H1 (cell line): ENCODE measurements at regions not wholly inside any gene's neighbourhood (a gene's known extent, or its start where the extent isn't known, plus 50 kb on each side); places are given as distances from the start of the nearest gene placed in this dataset.

Experiments used
- CTCF ChIA-PET: fragments of 300-600 bp; sonication (Branson Sonifier 250); formaldehyde crosslinking; loops from one replicate; lab custom pipeline; 2021; ENCODE audit not compliant: partially characterized antibody; lab: Charles Lee
- POLR2A ChIA-PET: fragments of 300-600 bp; sonication (Branson Sonifier 250); formaldehyde crosslinking; loops from one replicate; lab custom pipeline; 2021; ENCODE audit warnings: inconsistent platforms; ENCODE audit not compliant: partially characterized antibody; lab: Charles Lee
- DNase-seq, 2 experiments: peaks; one replicate each; pipeline versions ENCODE4 v3.0.0 to v3.0.0-alpha.2; 2010 to 2022; ENCODE audit warnings: low spot score in 2 of 2, low read depth in 1 of 2, mixed read lengths in 1 of 2
- FAIRE-seq: peaks from 2 replicates; lab custom pipeline; 2011; peaks lifted over from hg19 to GRCh38; lab: Jason Lieb, UNC
- H2AFZ ChIP-seq: 2 replicates; pipeline ENCODE4 v1.8.1; 2012; ENCODE audit warnings: low read length, inconsistent platforms
- H2AK5ac ChIP-seq: 2 replicates; pipeline ENCODE4 v1.6.1; 2013; ENCODE audit warnings: low read depth, low read length
- H2BK120ac ChIP-seq: replicated peaks from 2 replicates; pipeline ENCODE3; 2013; ENCODE audit warnings: low read depth, low read length, inconsistent platforms
- H2BK12ac ChIP-seq: 2 replicates; pipeline ENCODE4 v1.6.1; 2013; ENCODE audit warnings: low read depth, low read length
- H2BK15ac ChIP-seq: 2 replicates; pipeline ENCODE4 v1.6.1; 2013; ENCODE audit warnings: low read length
- H2BK20ac ChIP-seq: 2 replicates; pipeline ENCODE4 v1.6.1; 2013; ENCODE audit warnings: low read length
- H2BK5ac ChIP-seq: 2 replicates; pipeline ENCODE4 v1.6.1; 2013; ENCODE audit warnings: low read depth, low read length
- H3K14ac ChIP-seq: 2 replicates; pipeline ENCODE4 v1.6.1; 2013; ENCODE audit warnings: inconsistent platforms; ENCODE audit not compliant: insufficient read length
- H3K18ac ChIP-seq: 2 replicates; pipeline ENCODE4 v1.6.1; 2013; ENCODE audit warnings: low read length; ENCODE audit errors: extremely low read depth
- H3K23ac ChIP-seq: 2 replicates; pipeline ENCODE4 v1.6.1; 2013; ENCODE audit warnings: inconsistent platforms; ENCODE audit not compliant: insufficient read length
- H3K23me2 ChIP-seq: 2 replicates; pipeline ENCODE4 v1.6.1; 2013; ENCODE audit warnings: low read depth, low read length
- H3K27ac ChIP-seq: 2 replicates; pipeline ENCODE4 v1.6.1; 2011; ENCODE audit warnings: low read depth, low read length, inconsistent platforms
- H3K27me3 ChIP-seq, 4 experiments: replicated peaks in 1 of 4; 1 replicate in 1 of 4; 2 replicates in 3 of 4; pipeline versions ENCODE4 v1.6.1 to v1.8.1; 2011 to 2013; ENCODE audit warnings: low read length in 3 of 4, mild to moderate bottlenecking in 3 of 4, inconsistent platforms in 2 of 4, mixed read lengths in 2 of 4, moderate library complexity in 1 of 4; ENCODE audit not compliant: control insufficient read depth in 3 of 4, insufficient read depth in 3 of 4; ENCODE audit errors: extremely low read depth in 1 of 4
- H3K36me3 ChIP-seq, 4 experiments: 2 replicates each; pipeline versions ENCODE4 v1.6.1 to v1.8.1; 2011 to 2013; ENCODE audit warnings: mild to moderate bottlenecking in 4 of 4, low read length in 3 of 4, moderate library complexity in 2 of 4, control low read depth in 1 of 4, inconsistent platforms in 1 of 4; ENCODE audit not compliant: insufficient read depth in 4 of 4, control insufficient read depth in 2 of 4
- H3K4ac ChIP-seq: replicated peaks from 2 replicates; pipeline ENCODE3; 2013; ENCODE audit warnings: low read length, low read depth, mixed read lengths, inconsistent platforms; ENCODE audit not compliant: insufficient read length
- H3K4me1 ChIP-seq, 4 experiments: replicated peaks in 1 of 4; 1 replicate in 1 of 4; 2 replicates in 3 of 4; pipeline versions ENCODE4 v1.6.1 to v1.8.1; 2011 to 2013; ENCODE audit warnings: low read length in 3 of 4, inconsistent platforms in 2 of 4, mixed read lengths in 1 of 4; ENCODE audit not compliant: insufficient read depth in 4 of 4, control insufficient read depth in 3 of 4
- H3K4me2 ChIP-seq, 2 experiments: 2 replicates each; pipeline versions ENCODE4 v1.6.1 to v1.8.1; 2011 to 2013; ENCODE audit warnings: low read depth in 2 of 2, low read length in 2 of 2, control low read depth in 1 of 2, inconsistent platforms in 1 of 2, mild to moderate bottlenecking in 1 of 2; ENCODE audit not compliant: insufficient read depth in 1 of 2
- H3K4me3 ChIP-seq, 4 experiments: fragments of 200-600, 300-600 bp in 1 of 4; sonication (generic), shearing (Covaris generic), sonication (Bioruptor Twin) in 1 of 4; 2 replicates each; pipeline versions ENCODE4 v1.5.1 to v1.8.1; 2011 to 2016; ENCODE audit warnings: low read length in 4 of 4, low read depth in 3 of 4, control low read depth in 2 of 4, inconsistent platforms in 2 of 4, mild to moderate bottlenecking in 2 of 4, mixed read lengths in 1 of 4, moderate library complexity in 1 of 4; ENCODE audit not compliant: insufficient read depth in 2 of 4; ENCODE audit errors: extremely low read depth in 1 of 4
- H3K56ac ChIP-seq: replicated peaks from 2 replicates; pipeline ENCODE3; 2013; ENCODE audit warnings: low read depth, mild to moderate bottlenecking, mixed read lengths, low read length, inconsistent platforms; ENCODE audit not compliant: insufficient read length
- H3K79me1 ChIP-seq: 2 replicates; pipeline ENCODE4 v1.6.1; 2013; ENCODE audit warnings: low read depth, low read length, control low read depth
- H3K79me2 ChIP-seq, 2 experiments: 2 replicates each; pipeline versions ENCODE4 v1.6.1 to v1.8.1; 2012 to 2013; ENCODE audit warnings: low read length in 2 of 2, mild to moderate bottlenecking in 2 of 2, inconsistent platforms in 1 of 2; ENCODE audit not compliant: insufficient read depth in 2 of 2, control insufficient read depth in 1 of 2
- H3K9ac ChIP-seq, 4 experiments: replicated peaks in 1 of 4; 1 replicate in 1 of 4; 2 replicates in 3 of 4; pipeline versions ENCODE4 v1.6.1 to v1.8.1; 2011 to 2013; ENCODE audit warnings: low read depth in 3 of 4, low read length in 3 of 4, control low read depth in 2 of 4, mild to moderate bottlenecking in 2 of 4, moderate library complexity in 2 of 4, inconsistent platforms in 1 of 4; ENCODE audit errors: extremely low read depth in 1 of 4
- H3K9me3 ChIP-seq, 2 experiments: 2 replicates each; pipeline versions ENCODE4 v1.6.1 to v1.8.1; 2012 to 2013; ENCODE audit warnings: mild to moderate bottlenecking in 2 of 2, moderate library complexity in 2 of 2, control low read depth in 1 of 2, inconsistent platforms in 1 of 2, low read depth in 1 of 2, low read length in 1 of 2, mixed read lengths in 1 of 2; ENCODE audit not compliant: insufficient read depth in 2 of 2
- H4K20me1 ChIP-seq, 2 experiments: replicated peaks in 1 of 2; 2 replicates each; pipeline versions ENCODE3 to v1.8.1; 2011 to 2013; ENCODE audit warnings: inconsistent platforms in 2 of 2, low read length in 2 of 2, mild to moderate bottlenecking in 1 of 2; ENCODE audit not compliant: insufficient read depth in 2 of 2, control insufficient read depth in 1 of 2
- H4K5ac ChIP-seq: 2 replicates; pipeline ENCODE4 v1.6.1; 2013; ENCODE audit warnings: low read length, low read depth, mixed read lengths, inconsistent platforms; ENCODE audit not compliant: insufficient read length
- H4K8ac ChIP-seq: 2 replicates; pipeline ENCODE4 v1.8.0; 2013; ENCODE audit warnings: mild to moderate bottlenecking, moderate library complexity, low read length, inconsistent platforms; ENCODE audit not compliant: insufficient read depth; ENCODE audit errors: extremely low read depth
- H4K91ac ChIP-seq: replicated peaks from 2 replicates; pipeline ENCODE3; 2013; ENCODE audit warnings: low read length, mixed read lengths, inconsistent platforms; ENCODE audit not compliant: insufficient read length
- CHD1 ChIP-seq: IDR thresholded peaks from 2 replicates; pipeline ENCODE4 v1.6.1; 2012; ENCODE audit warnings: low read depth, low read length, improper control_type of control experiment
- WGBS, 2 experiments: shearing (Covaris generic) in 1 of 2; methylation state at CpG; one replicate each; pipeline versions ENCODE4 v1.1.6 to v1.1.7; 2013 to 2015; ENCODE audit warnings: low lambda C conversion rate in 2 of 2, mixed read lengths in 2 of 2, inconsistent platforms in 1 of 2, low coverage in 1 of 2, missing lambda C conversion rate in 1 of 2; ENCODE audit not compliant: insufficient replicate concordance in 2 of 2, insufficient coverage in 1 of 2, insufficient read length in 1 of 2; ENCODE audit errors: extremely low coverage in 1 of 2, missing lambda C conversion rate in 1 of 2; 5-methylcytosine and 5-hydroxymethylcytosine counted together

- Histone ChIP-seq H4K5ac (no peak overlapping the region), H3K4ac (no peak overlapping the region), H4K8ac (no peak overlapping the region), H2BK20ac (no peak overlapping the region), H3K4me1 (no peaks in the 10 kb centered on the region; a peak in 2 of 7 replicates), H2AK5ac (no peak overlapping the region), H3K27ac (no peak overlapping the region), H2BK15ac (no peak overlapping the region), H4K91ac (no peak overlapping the region), H2BK120ac (no peak overlapping the region), H3K14ac (no peak overlapping the region), H4K20me1 (no peaks in the 10 kb centered on the region), H3K23ac (no peak overlapping the region), H3K36me3 (no peaks in the 10 kb centered on the region), H2BK12ac (no peak overlapping the region), H3K56ac (no peak overlapping the region), H3K23me2 (no peaks in the 10 kb centered on the region), H3K9ac (no peak overlapping the region), H3K4me2 (no peak overlapping the region), H3K18ac (no peak overlapping the region), H3K9me3 (no peaks in the 10 kb centered on the region), H3K79me1 (no peaks in the 10 kb centered on the region), H2BK5ac (no peak overlapping the region), H3K79me2 (no peaks in the 10 kb centered on the region), H2AFZ (no peak overlapping the region), H3K27me3 (peaks cover 0 to 3% (median 0%) of the 10 kb centered on the region in 4 experiments; a peak in 1 of 7 replicates), H3K4me3 (no peak overlapping the region)
- CTCF ChIA-PET = interaction anchor here (0.9 to 1.2 kb wide), 2 partner anchors 9 to 103 kb away, joined by 3 to 4 read pairs; no protein-coding TSS in a partner anchor
- no peak for FAIRE-seq
- POLR2A ChIA-PET = no interaction called here
- DNase-seq = no peak
- WGBS, 2 experiments = 80% methylated on average over 12 of the region's 12 CpGs; no CpG with 5 or more reads in 1 of the 2 experiments
- TF ChIP-seq CHD1 = no peak
These were observed 224.2 kb upstream of the NPY start for GRCh38 chr7:24059775-24060174.
